ENCODE measurements at regions not wholly inside any gene's neighbourhood (a gene's known extent, or its start where the extent isn't known, plus 50 kb on each side); places are given as distances from the start of the nearest gene placed in this dataset.

- TF ChIP-seq YY1 (IDR thresholded peaks at IDR 0.05; ENCODE audit: low read depth) (no peak), FOXJ3 (CRISPR knock-in tag; IDR thresholded peaks at IDR 0.05) (no peak), POLR2AphosphoS5 (IDR thresholded peaks at IDR 0.05; ENCODE audit: low read depth, low read length) (no peak), CTCF (IDR thresholded peaks at IDR 0.05) (no peak), REST (IDR thresholded peaks at IDR 0.05; ENCODE audit: low read depth, low read length) (no peak), RCOR1 (IDR thresholded peaks at IDR 0.05; ENCODE audit: low read length) (no peak)
Measured at GRCh38 chr11:93967258-93967657, 53.9 kb upstream of the HEPHL1 start.
